Spinal cord (tissue), 9 donors: ENCODE measurements at regions not wholly inside any gene's neighbourhood (a gene's known extent, or its start where the extent isn't known, plus 50 kb on each side); places are given as distances from the start of the nearest gene placed in this dataset.
"Not testable (repeated sequence)": the region's sequence is repeated elsewhere in the genome, so short reads cannot be mapped to it uniquely, and the experiment has no call there.

Source experiments
- DNase-seq, 6 donors: peaks; one replicate each; pipeline versions ENCODE4 v3.0.0 to v3.0.0-alpha.2; 2013 to 2015; ENCODE audit warnings: low spot score in 6 of 6, low read depth in 4 of 6
- H3K27ac ChIP-seq: one replicate; pipeline ENCODE4 v1.5.1; 2013; ENCODE audit warnings: low read depth, low read length, control low read depth
- H3K27me3 ChIP-seq: one replicate; pipeline ENCODE4 v1.6.1; 2013; ENCODE audit warnings: low read length; ENCODE audit not compliant: control insufficient read depth, insufficient read depth
- H3K36me3 ChIP-seq: one replicate; pipeline ENCODE4 v1.6.1; 2013; ENCODE audit warnings: low read length; ENCODE audit not compliant: control insufficient read depth, insufficient read depth
- H3K4me1 ChIP-seq: one replicate; pipeline ENCODE4 v1.6.1; 2013; ENCODE audit warnings: low read length; ENCODE audit not compliant: control insufficient read depth, insufficient read depth
- H3K4me3 ChIP-seq: one replicate; pipeline ENCODE4 v1.5.1; 2013; ENCODE audit warnings: low read depth, low read length, control low read depth
- H3K9me3 ChIP-seq: one replicate; pipeline ENCODE4 v1.6.1; 2013; ENCODE audit warnings: low read length; ENCODE audit not compliant: control insufficient read depth, insufficient read depth
- WGBS: methylation state at CpG from one replicate; pipeline ENCODE4 v1.1.5; 2013; ENCODE audit warnings: missing lambda C conversion rate; ENCODE audit not compliant: insufficient coverage; 5-methylcytosine and 5-hydroxymethylcytosine counted together
- donor health status: healthy.

GRCh38 chr22:23495614-23496444, 84.3 kb downstream of the IGLL1 start:
- H3K9me3 ChIP-seq, result no peaks in the 10 kb centered on the region
- H3K27me3 ChIP-seq, result no peaks in the 10 kb centered on the region
- H3K4me1 ChIP-seq, result peaks cover 13% of the 10 kb centered on the region
- DNase-seq, result no peak
- no peak overlapping the region for H3K27ac ChIP-seq
- H3K36me3 ChIP-seq, result no peaks in the 10 kb centered on the region
- 56% methylated on average over 7 of the region's 10 CpGs for WGBS
- H3K4me3 ChIP-seq, result no peak overlapping the region

- no peaks in the 10 kb centered on the region for H3K27me3 ChIP-seq
- WGBS, result no CpG with 5 or more reads among the region's 1 CpG
- no peaks in the 10 kb centered on the region for H3K9me3 ChIP-seq
- DNase-seq, result no peak
- no peaks in the 10 kb centered on the region for H3K36me3 ChIP-seq
- H3K27ac ChIP-seq, result no peak overlapping the region
- H3K4me3 ChIP-seq, result no peak overlapping the region
- peaks cover 7% of the 10 kb centered on the region for H3K4me1 ChIP-seq
Measured at GRCh38 chr22:23494930-23495266, 85.2 kb downstream of the IGLL1 start.

- Histone ChIP-seq H3K4me3 (no peak overlapping the region), H3K27me3 (no peaks in the 10 kb centered on the region), H3K9me3 (peaks cover 2% of the 10 kb centered on the region), H3K4me1 (no peaks in the 10 kb centered on the region), H3K36me3 (no peaks in the 10 kb centered on the region), H3K27ac (no peak overlapping the region)
- DNase-seq, result no peak
- WGBS, result 100% methylated on average over 2 of the region's 4 CpGs
Measured at GRCh38 chr22:23485490-23485889, 94.6 kb downstream of the IGLL1 start.

GRCh38 chr22:23484651-23485050, 95.4 kb downstream of the IGLL1 start:
- WGBS, result no CpG with 5 or more reads among the region's 5 CpGs
- no peak overlapping the region for H3K4me3 ChIP-seq

GRCh38 chr22:23481369-23481768, 98.7 kb downstream of the IGLL1 start:
- Histone ChIP-seq H3K27me3 (no peaks in the 10 kb centered on the region), H3K36me3 (no peaks in the 10 kb centered on the region), H3K9me3 (no peaks in the 10 kb centered on the region), H3K4me3 (no peak overlapping the region), H3K27ac (no peak overlapping the region), H3K4me1 (no peaks in the 10 kb centered on the region)
- 100% methylated on average over 1 of the region's 5 CpGs for WGBS
- DNase-seq, result no peak

More at GRCh38 chr22:23484651-23485050, 95.4 kb downstream of the IGLL1 start:
- Histone ChIP-seq H3K27ac (no peak overlapping the region), H3K36me3 (no peaks in the 10 kb centered on the region), H3K27me3 (no peaks in the 10 kb centered on the region), H3K4me1 (no peaks in the 10 kb centered on the region), H3K9me3 (peaks cover 2% of the 10 kb centered on the region)
- no peak for DNase-seq

- no peak for DNase-seq
- WGBS, result 87% methylated on average over 3 of the region's 4 CpGs
- no peak overlapping the region for H3K4me3 ChIP-seq
Measured at GRCh38 chr22:23478175-23478574, 101.9 kb downstream of the IGLL1 start.

GRCh38 chr22:23474531-23474930, 105.6 kb downstream of the IGLL1 start:
- H3K4me3 ChIP-seq, H3K36me3 ChIP-seq, H3K27ac ChIP-seq, H3K4me1 ChIP-seq, H3K9me3 ChIP-seq, H3K27me3 ChIP-seq: not testable (repeated sequence)
- peak in 2 of 6 donors; percentile 29 to 45 for DNase-seq
- WGBS, result no CpG with 5 or more reads among the region's 6 CpGs

More at GRCh38 chr22:23478175-23478574, 101.9 kb downstream of the IGLL1 start:
- no peaks in the 10 kb centered on the region for H3K27me3 ChIP-seq
- H3K9me3 ChIP-seq, result no peaks in the 10 kb centered on the region
- H3K27ac ChIP-seq, result no peak overlapping the region
- H3K36me3 ChIP-seq, result no peaks in the 10 kb centered on the region
- no peaks in the 10 kb centered on the region for H3K4me1 ChIP-seq

- 46% methylated on average over 5 of the region's 8 CpGs for WGBS
- no peaks in the 10 kb centered on the region for H3K27me3 ChIP-seq
- H3K4me3 ChIP-seq, result no peak overlapping the region
- no peak overlapping the region for H3K27ac ChIP-seq
- H3K4me1 ChIP-seq, result no peaks in the 10 kb centered on the region
- H3K36me3 ChIP-seq, result no peaks in the 10 kb centered on the region
- peak in 2 of 6 donors; percentile 8 to 84 for DNase-seq
- no peaks in the 10 kb centered on the region for H3K9me3 ChIP-seq
Measured at GRCh38 chr22:23473901-23474300, 106.2 kb downstream of the IGLL1 start.

GRCh38 chr22:23472376-23472775, 107.7 kb downstream of the IGLL1 start:
- not testable (repeated sequence) for H3K9me3 ChIP-seq, H3K4me1 ChIP-seq, H3K27me3 ChIP-seq, H3K27ac ChIP-seq, H3K4me3 ChIP-seq, H3K36me3 ChIP-seq, DNase-seq
- whole genome bisulfite sequencing, result no CpG with 5 or more reads among the region's 7 CpGs

- Histone ChIP-seq H3K4me1 (no peaks in the 10 kb centered on the region), H3K27me3 (no peaks in the 10 kb centered on the region), H3K4me3 (no peak overlapping the region), H3K27ac (no peak overlapping the region), H3K36me3 (no peaks in the 10 kb centered on the region), H3K9me3 (no peaks in the 10 kb centered on the region)
- 100% methylated on average over 2 of the region's 3 CpGs for WGBS
- DNase-seq, result no peak
Measured at GRCh38 chr22:23471698-23472097, 108.4 kb downstream of the IGLL1 start.
